Uterus (tissue), 2 donors: ENCODE measurements at regions not wholly inside any gene's neighbourhood (a gene's known extent, or its start where the extent isn't known, plus 50 kb on each side); places are given as distances from the start of the nearest gene placed in this dataset.

Source experiments
- POLR2A ChIP-seq, 2 donors: fragments of 450-650 bp; IDR thresholded peaks; one replicate each; pipeline ENCODE4 v1.6.1; 2016; ENCODE audit warnings: antibody characterized with exemption in 2 of 2, mild to moderate bottlenecking in 1 of 2, moderate library complexity in 1 of 2
- TF ChIP-seq, protein P1 (sequence below), 4 experiments: fragments of 200-600 bp in 2 of 4; fragments of 450-650 bp in 2 of 4; sonication (generic) in 2 of 4; IDR thresholded peaks; one replicate each; pipeline ENCODE4 v1.5.1; 2016 to 2019; ENCODE audit warnings: antibody characterized with exemption in 4 of 4, mild to moderate bottlenecking in 2 of 4, moderate library complexity in 1 of 4

DNA sequence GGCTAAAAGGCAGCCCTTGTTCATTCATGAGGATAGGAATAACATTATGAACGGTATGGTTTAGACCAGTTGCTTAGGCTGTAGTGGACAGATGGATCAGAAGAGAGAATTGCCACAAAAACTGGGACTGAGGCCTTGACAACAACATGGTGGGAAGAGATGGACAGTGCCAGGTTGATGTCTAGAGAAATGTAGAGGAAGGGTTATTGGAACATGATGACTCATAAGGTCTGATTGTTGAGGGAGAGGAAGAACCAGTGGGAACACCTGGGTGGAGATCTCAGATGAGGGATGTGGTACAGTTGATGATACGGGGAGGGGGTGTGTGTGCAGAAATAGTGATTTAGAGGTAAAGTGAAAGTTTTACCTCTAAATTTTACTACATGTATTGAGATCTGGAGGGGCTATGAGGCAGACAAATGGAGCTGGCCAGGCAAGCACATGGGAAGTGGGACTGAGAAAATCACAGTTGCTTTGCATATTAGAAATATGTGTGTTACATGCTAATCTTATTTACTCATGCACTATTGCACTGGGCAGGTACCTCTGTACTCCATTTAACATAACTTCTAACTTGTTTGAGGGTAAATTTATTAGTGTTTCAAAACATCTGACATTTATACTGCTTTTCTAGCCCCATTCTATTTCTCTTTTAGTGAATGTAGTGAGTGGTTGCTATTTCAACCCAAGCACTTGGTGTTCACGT, 65.6 kb downstream of the PLCE1 start:
- TF ChIP-seq, protein P1, sequence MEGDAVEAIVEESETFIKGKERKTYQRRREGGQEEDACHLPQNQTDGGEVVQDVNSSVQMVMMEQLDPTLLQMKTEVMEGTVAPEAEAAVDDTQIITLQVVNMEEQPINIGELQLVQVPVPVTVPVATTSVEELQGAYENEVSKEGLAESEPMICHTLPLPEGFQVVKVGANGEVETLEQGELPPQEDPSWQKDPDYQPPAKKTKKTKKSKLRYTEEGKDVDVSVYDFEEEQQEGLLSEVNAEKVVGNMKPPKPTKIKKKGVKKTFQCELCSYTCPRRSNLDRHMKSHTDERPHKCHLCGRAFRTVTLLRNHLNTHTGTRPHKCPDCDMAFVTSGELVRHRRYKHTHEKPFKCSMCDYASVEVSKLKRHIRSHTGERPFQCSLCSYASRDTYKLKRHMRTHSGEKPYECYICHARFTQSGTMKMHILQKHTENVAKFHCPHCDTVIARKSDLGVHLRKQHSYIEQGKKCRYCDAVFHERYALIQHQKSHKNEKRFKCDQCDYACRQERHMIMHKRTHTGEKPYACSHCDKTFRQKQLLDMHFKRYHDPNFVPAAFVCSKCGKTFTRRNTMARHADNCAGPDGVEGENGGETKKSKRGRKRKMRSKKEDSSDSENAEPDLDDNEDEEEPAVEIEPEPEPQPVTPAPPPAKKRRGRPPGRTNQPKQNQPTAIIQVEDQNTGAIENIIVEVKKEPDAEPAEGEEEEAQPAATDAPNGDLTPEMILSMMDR (IDR thresholded peaks at IDR 0.05): no peak
- no peak for TF ChIP-seq POLR2A (IDR thresholded peaks at IDR 0.05)
